K562 (cell line): ENCODE measurements at regions not wholly inside any gene's neighbourhood (a gene's known extent, or its start where the extent isn't known, plus 50 kb on each side); places are given as distances from the start of the nearest gene placed in this dataset.
A peak's percentile ranks its signal among the peaks of the same experiment; 100 is the strongest.

Source experiments
- ATAC-seq: fragments of 200-7000 bp; cut with Tn5 transposase; 3 replicates; pipeline ENCODE4 v1.9.1; 2020; ENCODE audit warnings: moderate library complexity
- BruUV-seq: library from RNA; stranded (reverse); fragments of 400-500 nt; replicated peaks from 2 replicates; lab custom pipeline; 2021; lab: Mats Ljungman, UMichigan
- CTCF ChIA-PET: fragments of 300-600 bp; formaldehyde crosslinking; extraction: SDS; loops from one replicate; lab custom pipeline; 2021; ENCODE audit warnings: low intra/inter-chr PET ratio; lab: Yijun Ruan, JAX
- POLR2A ChIA-PET: fragments of 300-600, 350-650 bp; sonication (Branson Sonifier 250); formaldehyde crosslinking; extraction: SDS; loops from one replicate; lab custom pipeline; 2021; ENCODE audit warnings: antibody characterized with exemption, inconsistent platforms; lab: Yijun Ruan, JAX
- DNase-seq, 4 experiments: peaks; one replicate each; pipeline versions ENCODE4 v3.0.0 to v3.0.0-alpha.2; 2011 to 2018; ENCODE audit warnings: low spot score in 3 of 4, mixed read lengths in 3 of 4; ENCODE audit errors: extremely low read depth in 1 of 4
- FAIRE-seq: peaks from 2 replicates; lab custom pipeline; 2011; peaks lifted over from hg19 to GRCh38; lab: Jason Lieb, UNC
- H2AFZ ChIP-seq: 2 replicates; pipeline ENCODE4 v1.6.0; 2011; ENCODE audit warnings: low read depth, low read length, control low read depth, inconsistent platforms
- H3K27ac ChIP-seq: fragments of 200-600 bp; 3 replicates; pipeline ENCODE4 v1.8.0; 2011; ENCODE audit warnings: low read depth, mild to moderate bottlenecking, control low read depth, inconsistent platforms, low read length, moderate library complexity, mixed read lengths; ENCODE audit errors: extremely low read depth
- H3K27me3 ChIP-seq, 2 experiments: fragments of 300-600 bp in 1 of 2; 2 replicates in 1 of 2; 3 replicates in 1 of 2; pipeline versions ENCODE4 v1.6.0 to v1.8.0; 2011; ENCODE audit warnings: inconsistent platforms in 2 of 2, low read length in 2 of 2, mild to moderate bottlenecking in 1 of 2, mixed read lengths in 1 of 2, moderate library complexity in 1 of 2; ENCODE audit not compliant: control insufficient read depth in 2 of 2, insufficient read depth in 2 of 2
- H3K36me3 ChIP-seq: fragments of 300-600 bp; 3 replicates; pipeline ENCODE4 v1.8.0; 2011; ENCODE audit warnings: mild to moderate bottlenecking, low read length, inconsistent platforms; ENCODE audit not compliant: control insufficient read depth, insufficient read depth
- H3K4me1 ChIP-seq, 2 experiments: fragments of 200-600 bp in 1 of 2; replicated peaks in 1 of 2; 2 replicates in 1 of 2; 3 replicates in 1 of 2; pipeline versions ENCODE4 v1.5.1 to v1.8.0; 2011; ENCODE audit warnings: inconsistent platforms in 2 of 2, low read length in 2 of 2, mild to moderate bottlenecking in 1 of 2, mixed read lengths in 1 of 2, moderate library complexity in 1 of 2; ENCODE audit not compliant: control insufficient read depth in 2 of 2, insufficient read depth in 2 of 2
- H3K4me2 ChIP-seq: 2 replicates; pipeline ENCODE4 v1.6.1; 2011; ENCODE audit warnings: low read length, control low read depth, inconsistent platforms, mixed read lengths; ENCODE audit not compliant: insufficient read depth
- H3K4me3 ChIP-seq: fragments of 200-600 bp; sonication (generic), shearing (Covaris generic); 2 replicates; pipeline ENCODE4 v1.5.1; 2016; ENCODE audit warnings: control low read depth, inconsistent platforms
- H3K79me2 ChIP-seq: fragments of 200-600 bp; 3 replicates; pipeline ENCODE4 v1.8.0; 2011; ENCODE audit warnings: low read length, inconsistent platforms; ENCODE audit not compliant: control insufficient read depth, insufficient read depth
- H3K9ac ChIP-seq, 2 experiments: 2 replicates each; pipeline versions ENCODE4 v1.6.0 to v1.6.1; 2011; ENCODE audit warnings: low read depth in 2 of 2, low read length in 2 of 2, control low read depth in 1 of 2, inconsistent platforms in 1 of 2, mild to moderate bottlenecking in 1 of 2, mixed read lengths in 1 of 2; ENCODE audit not compliant: insufficient read depth in 1 of 2
- H3K9me1 ChIP-seq: one replicate; pipeline ENCODE4 v1.6.0; 2011; ENCODE audit warnings: inconsistent platforms, mild to moderate bottlenecking, low read length, moderate library complexity; ENCODE audit not compliant: control insufficient read depth, insufficient read depth
- H3K9me3 ChIP-seq: replicated peaks from 2 replicates; pipeline ENCODE4 v1.5.1; 2011; ENCODE audit warnings: low read depth, low read length, inconsistent platforms; ENCODE audit not compliant: control insufficient read depth, insufficient read depth
- H4K20me1 ChIP-seq: replicated peaks from 2 replicates; pipeline ENCODE4 v1.6.1; 2011; ENCODE audit warnings: low read length, inconsistent platforms, mixed read lengths; ENCODE audit not compliant: control insufficient read depth, insufficient read depth
- BACH1 ChIP-seq: fragments of 200-800 bp; sonication (Bioruptor generic); IDR thresholded peaks from 2 replicates; pipeline ENCODE4 v1.6.1; 2016; ENCODE audit warnings: missing genetic modification characterization, missing compliant biosample characterization
- C11orf30 ChIP-seq: fragments of 450-650 bp; IDR thresholded peaks from 2 replicates; pipeline ENCODE4 v1.6.1; 2016; ENCODE audit warnings: low read depth, mild to moderate bottlenecking
- FOXA3 ChIP-seq, 2 experiments: fragments of 450-650 bp in 1 of 2; sonication (generic) in 1 of 2; formaldehyde crosslinking; IDR thresholded peaks in 1 of 2; conservative IDR thresholded peaks in 1 of 2; 2 replicates each; pipeline versions ENCODE4 v1.4.0 to v1.8.0; 2020 to 2022; ENCODE audit warnings: mild to moderate bottlenecking in 2 of 2, missing genetic modification reagents in 1 of 2
- FOXK1 ChIP-seq: sonication (generic); formaldehyde crosslinking; IDR thresholded peaks from 2 replicates; pipeline ENCODE4 v1.8.0; 2022; ENCODE audit warnings: missing genetic modification reagents, mild to moderate bottlenecking, borderline replicate concordance
- GATAD2B ChIP-seq: fragments of 450-650 bp; IDR thresholded peaks from 2 replicates; pipeline ENCODE4 v1.6.1; 2017; ENCODE audit warnings: mild to moderate bottlenecking, borderline replicate concordance
- HOXB6 ChIP-seq: fragments of 250-450 bp; sonication (Bioruptor Pico); IDR thresholded peaks from 2 replicates; pipeline ENCODE4 v1.5.1; 2022; ENCODE audit warnings: mild to moderate bottlenecking, borderline replicate concordance
- JUND ChIP-seq, 2 experiments: IDR thresholded peaks; 2 replicates in 1 of 2; 3 replicates in 1 of 2; pipeline ENCODE4 v1.6.1; 2011; ENCODE audit warnings: borderline replicate concordance in 2 of 2, low read depth in 2 of 2, low read length in 2 of 2, improper control_type of control experiment in 1 of 2, missing biosample characterization in 1 of 2, missing genetic modification characterization in 1 of 2, missing genetic modification reagents in 1 of 2
- MAFK ChIP-seq: IDR thresholded peaks from 2 replicates; pipeline ENCODE4 v1.6.1; 2011; ENCODE audit warnings: low read length, improper control_type of control experiment
- NFE2L1 ChIP-seq: fragments of 450-650 bp; IDR thresholded peaks from 2 replicates; pipeline ENCODE4 v1.6.1; 2016; ENCODE audit warnings: missing genetic modification characterization, low read depth, mild to moderate bottlenecking, missing compliant biosample characterization, moderate library complexity, borderline replicate concordance
- NR3C1 ChIP-seq: sonication (generic); formaldehyde crosslinking; IDR thresholded peaks from 2 replicates; pipeline ENCODE4 v1.8.1; 2022; ENCODE audit warnings: missing genetic modification reagents
- ZNF274 ChIP-seq: IDR thresholded peaks from 2 replicates; pipeline ENCODE4 v1.6.1; 2011; ENCODE audit warnings: low read depth, mild to moderate bottlenecking, low read length, moderate library complexity, borderline replicate concordance
- ZNF431 ChIP-seq: sonication (generic); formaldehyde crosslinking; IDR thresholded peaks from 2 replicates; pipeline ENCODE4 v1.8.0; 2022; ENCODE audit warnings: mild to moderate bottlenecking, missing genetic modification reagents
- ZNF764 ChIP-seq: fragments of 250-450 bp; sonication (Bioruptor Pico); IDR thresholded peaks from 2 replicates; pipeline ENCODE4 v1.4.0; 2020; ENCODE audit warnings: low read depth, mild to moderate bottlenecking, moderate library complexity
- WGBS: fragments of 100-300 bp; shearing (Covaris generic); methylation state at CpG from one replicate; pipeline ENCODE4 v1.1.6; 2016; ENCODE audit warnings: low coverage, mixed read lengths; ENCODE audit not compliant: insufficient coverage; ENCODE audit errors: missing lambda C conversion rate; 5-methylcytosine and 5-hydroxymethylcytosine counted together
- in situ Hi-C: fragments of 300-500 bp; cut with MboI; formaldehyde crosslinking; loops from 4 replicates; pipeline ENCODE4 v1.15.0; 2018; ENCODE audit warnings: inconsistent platforms, mixed read lengths
- intact Hi-C: fragments of 100-400 bp; cut with micrococcal nuclease; formaldehyde crosslinking; loops from 2 replicates; pipeline ENCODE4 v1.14.2; 2022
- TF ChIP-seq, protein P1 (sequence below): fragments of 200-400 bp; formaldehyde crosslinking; IDR thresholded peaks from 2 replicates; pipeline ENCODE4 v1.6.1; 2017; ENCODE audit warnings: mild to moderate bottlenecking, low read depth, low read length, moderate library complexity

DNA sequence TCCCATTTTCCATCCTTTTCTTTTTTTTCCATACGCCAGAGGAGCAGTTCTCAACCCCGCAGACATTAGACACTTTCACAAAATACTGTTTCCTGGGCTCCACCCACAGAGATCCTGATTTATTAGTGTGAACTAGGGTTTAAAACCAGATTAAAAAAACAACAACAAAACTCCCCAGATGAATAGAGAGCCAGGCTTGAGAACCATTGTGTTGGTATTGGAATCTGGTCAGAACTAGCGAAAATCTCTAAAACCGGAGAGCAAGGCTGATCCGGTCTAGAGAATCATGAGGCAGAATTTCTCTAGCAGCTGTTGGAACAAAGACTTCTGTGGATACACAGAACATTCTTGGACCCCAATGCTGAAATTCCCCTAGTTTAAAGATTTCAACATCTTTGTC lies 173.0 kb downstream of the PCSK1 start:
- FAIRE-seq (no peak), DNase-seq (no peak), ATAC-seq (no peak)
- H3K9ac ChIP-seq: no peak overlapping the region
- H3K4me2 ChIP-seq: no peak overlapping the region
- no peak overlapping the region for H2AFZ ChIP-seq
- intact Hi-C loops (no loop called here), in situ Hi-C loops (no loop called here)
- 3% methylated on average over 5 of the region's 5 CpGs for WGBS
- no peak overlapping the region for H3K4me3 ChIP-seq
- ChIA-PET CTCF (interaction anchor here (0.6 kb wide), 1 partner anchor 150 kb away, joined by 4 read pairs; no protein-coding TSS in a partner anchor), POLR2A (no interaction called here)
- no peaks in the 10 kb centered on the region for H4K20me1 ChIP-seq
- peaks cover 0 to 3% of the 10 kb centered on the region in 2 experiments; a peak in 1 of 5 replicates for H3K4me1 ChIP-seq
- no peaks in the 10 kb centered on the region for H3K9me3 ChIP-seq
- no peaks in the 10 kb centered on the region for H3K79me2 ChIP-seq
- BruUV-seq: no TSS peak
- no peaks in the 10 kb centered on the region for H3K9me1 ChIP-seq
- TF ChIP-seq HOXB6 (no peak), FOXA3 (CRISPR knock-in tag; conservative IDR thresholded peaks at IDR 0.05 in 1 of 2, IDR thresholded peaks at IDR 0.05 in 1 of 2) (no peak), ZNF431 (CRISPR knock-in tag) (no peak), ZNF274 (no peak), NR3C1 (CRISPR knock-in tag) (no peak), GATAD2B (no peak)
- no peaks in the 10 kb centered on the region for H3K36me3 ChIP-seq
- no peak overlapping the region for H3K27ac ChIP-seq
- H3K27me3 ChIP-seq: no peaks in the 10 kb centered on the region

DNA sequence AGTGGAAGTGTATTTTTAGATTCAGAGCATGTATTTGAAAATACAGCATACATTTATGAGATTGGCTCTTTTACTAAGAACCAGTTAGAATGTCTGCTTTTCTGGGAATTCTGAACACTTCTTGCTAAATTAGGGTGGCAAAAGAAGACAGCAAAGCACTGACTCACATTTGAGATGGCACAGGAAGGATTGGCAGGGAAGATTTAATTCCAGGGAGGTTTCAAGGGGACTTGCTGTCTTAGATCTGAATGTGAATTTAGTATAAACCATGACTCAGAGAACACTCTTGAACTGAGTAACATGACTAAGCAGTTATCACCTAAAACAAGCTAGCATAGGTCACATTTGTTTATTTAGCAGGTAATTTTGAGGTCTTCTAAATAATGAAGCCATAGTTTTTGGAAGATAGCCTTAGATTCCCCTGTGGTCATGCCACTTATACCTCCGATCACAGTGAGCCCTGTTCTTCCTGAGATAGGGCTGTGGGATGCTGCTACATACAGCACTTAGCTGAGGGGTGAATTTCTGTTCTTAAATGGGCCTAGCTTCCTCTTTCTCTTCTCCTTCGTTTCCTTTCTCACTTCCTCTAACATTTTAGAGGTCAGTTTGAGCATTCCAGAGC lies 173.8 kb downstream of the PCSK1 start:
- Histone ChIP-seq H3K9me3 (no peaks in the 10 kb centered on the region), H3K79me2 (no peaks in the 10 kb centered on the region), H3K27me3 (no peaks in the 10 kb centered on the region), H3K4me1 (peaks cover 0 to 3% of the 10 kb centered on the region in 2 experiments; a peak in 1 of 5 replicates), H3K27ac (no peak overlapping the region), H3K4me3 (no peak overlapping the region), H3K4me2 (no peak overlapping the region), H2AFZ (no peak overlapping the region), H3K9me1 (no peaks in the 10 kb centered on the region), H3K36me3 (no peaks in the 10 kb centered on the region), H3K9ac (no peak overlapping the region), H4K20me1 (no peaks in the 10 kb centered on the region)
- ATAC-seq (no peak), DNase-seq (peak in 1 of 4 experiments; percentile 2), FAIRE-seq (no peak)
- intact Hi-C loops (no loop called here), in situ Hi-C loops (no loop called here)
- no TSS peak for BruUV-seq
- ChIA-PET CTCF (no interaction called here), POLR2A (no interaction called here)
- WGBS: 0% methylated on average over 2 of the region's 2 CpGs
- TF ChIP-seq JUND (IDR thresholded peaks at IDR 0.05; ENCODE audit: borderline replicate concordance, low read depth, low read length) (no peak), JUND (tag; IDR thresholded peaks at IDR 0.05; ENCODE audit: borderline replicate concordance, low read depth, low read length) (0 out of 3 replicates have a peak, but pooled peaks have one; percentile 16), ZNF764 (CRISPR knock-in tag) (no peak), NFE2L1 (tag) (peak; percentile 47; the same call in 1 of the 2 replicates), BACH1 (tag) (peak; percentile 63; the same call in 1 of the 2 replicates), MAFK (peak; percentile 46; the same call in 1 of the 2 replicates), FOXK1 (no peak), C11orf30 (peak; percentile 78)
- TF ChIP-seq, protein P1, sequence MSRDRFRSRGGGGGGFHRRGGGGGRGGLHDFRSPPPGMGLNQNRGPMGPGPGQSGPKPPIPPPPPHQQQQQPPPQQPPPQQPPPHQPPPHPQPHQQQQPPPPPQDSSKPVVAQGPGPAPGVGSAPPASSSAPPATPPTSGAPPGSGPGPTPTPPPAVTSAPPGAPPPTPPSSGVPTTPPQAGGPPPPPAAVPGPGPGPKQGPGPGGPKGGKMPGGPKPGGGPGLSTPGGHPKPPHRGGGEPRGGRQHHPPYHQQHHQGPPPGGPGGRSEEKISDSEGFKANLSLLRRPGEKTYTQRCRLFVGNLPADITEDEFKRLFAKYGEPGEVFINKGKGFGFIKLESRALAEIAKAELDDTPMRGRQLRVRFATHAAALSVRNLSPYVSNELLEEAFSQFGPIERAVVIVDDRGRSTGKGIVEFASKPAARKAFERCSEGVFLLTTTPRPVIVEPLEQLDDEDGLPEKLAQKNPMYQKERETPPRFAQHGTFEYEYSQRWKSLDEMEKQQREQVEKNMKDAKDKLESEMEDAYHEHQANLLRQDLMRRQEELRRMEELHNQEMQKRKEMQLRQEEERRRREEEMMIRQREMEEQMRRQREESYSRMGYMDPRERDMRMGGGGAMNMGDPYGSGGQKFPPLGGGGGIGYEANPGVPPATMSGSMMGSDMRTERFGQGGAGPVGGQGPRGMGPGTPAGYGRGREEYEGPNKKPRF: no peak
